HG03103 (cell line): ENCODE measurements at regions not wholly inside any gene's neighbourhood (a gene's known extent, or its start where the extent isn't known, plus 50 kb on each side); places are given as distances from the start of the nearest gene placed in this dataset.
"Not testable (repeated sequence)": the region's sequence is repeated elsewhere in the genome, so short reads cannot be mapped to it uniquely, and the experiment has no call there.

Experiments used
- ATAC-seq: cut with Tn5 transposase; IDR thresholded peaks from one replicate; pipeline ENCODE4 v1.9.1; 2021; ENCODE audit warnings: low read depth; ENCODE audit not compliant: unreplicated experiment

DNA sequence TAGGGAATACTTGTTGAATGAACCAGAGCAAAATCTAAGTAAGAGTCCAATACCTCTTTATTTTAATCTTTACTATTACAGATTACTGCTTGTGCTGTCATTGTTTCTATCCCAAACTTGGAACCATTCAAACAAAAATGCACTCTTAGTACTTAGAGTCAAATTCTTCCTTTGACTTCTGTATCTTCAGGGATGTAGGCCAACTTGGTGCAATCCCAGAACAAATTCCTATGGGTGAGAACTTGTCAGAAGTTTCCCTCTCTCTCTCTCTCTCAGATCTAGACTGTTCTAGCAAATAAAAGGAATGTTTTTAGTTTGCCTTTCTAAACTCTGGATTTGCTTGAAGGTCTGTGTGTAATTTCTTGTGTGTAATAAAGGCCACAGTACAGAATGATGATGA lies 329.0 kb upstream of the TMTC4 start:
- no peak for ATAC-seq

DNA sequence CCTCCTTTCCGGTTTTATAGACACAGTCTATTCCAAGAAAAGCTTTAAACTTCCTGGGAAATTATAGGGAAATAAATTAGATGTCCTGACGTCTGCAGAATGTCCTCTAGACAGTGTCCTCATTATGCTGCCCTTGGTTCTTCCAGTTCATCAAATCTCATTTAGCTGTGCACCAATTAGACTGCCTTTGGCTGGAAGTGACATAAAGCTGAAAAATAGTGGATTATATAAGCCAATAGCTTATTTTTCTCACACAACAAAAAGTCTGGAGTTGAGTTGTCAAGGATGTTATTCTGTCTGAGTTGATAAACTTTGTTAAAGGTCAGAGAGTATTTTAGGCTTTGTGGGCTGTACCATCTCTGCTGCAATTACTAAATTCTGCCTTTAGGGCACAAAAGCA lies 314.8 kb upstream of the TMTC4 start:
- ATAC-seq: no peak

DNA sequence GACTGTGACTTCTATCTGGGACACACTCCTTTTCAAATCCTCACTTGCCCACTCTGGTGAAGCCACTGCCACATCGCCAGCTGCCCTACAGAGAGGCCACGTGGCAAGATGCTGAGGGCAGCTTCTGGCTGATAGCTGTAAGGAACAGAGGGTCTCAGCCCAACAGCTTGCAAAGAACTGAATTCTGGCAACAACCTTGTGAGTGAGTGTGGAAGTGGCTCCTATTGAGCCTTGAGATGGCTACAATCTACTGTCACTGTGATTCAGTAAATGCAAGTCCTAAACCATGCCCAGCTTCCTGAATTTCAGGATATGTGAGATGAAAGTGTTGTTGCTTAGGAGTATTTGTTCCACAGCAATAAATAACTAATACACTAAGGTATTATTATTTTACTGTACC lies 314.3 kb upstream of the TMTC4 start:
- no peak for ATAC-seq

DNA sequence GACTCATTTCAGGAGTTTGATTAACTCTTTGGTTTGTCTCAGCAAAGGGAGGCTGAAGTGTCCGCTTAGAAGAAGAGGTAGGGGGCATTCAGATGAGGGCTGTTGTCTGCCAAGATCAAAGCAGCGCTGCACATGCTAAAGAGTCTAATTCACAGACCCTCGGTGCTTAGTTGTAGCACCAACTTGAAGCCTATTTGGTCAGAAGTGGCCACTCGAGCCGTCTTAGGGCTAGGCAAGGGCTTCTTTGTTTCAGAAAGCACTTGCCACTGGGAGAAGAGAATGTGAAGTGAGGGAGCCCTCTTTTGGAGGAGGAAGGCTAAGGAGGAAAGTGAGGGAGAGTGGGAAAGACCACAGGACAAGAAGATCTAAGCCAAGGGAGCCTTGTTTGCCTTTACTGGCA lies 313.4 kb upstream of the TMTC4 start:
- no peak for ATAC-seq

DNA sequence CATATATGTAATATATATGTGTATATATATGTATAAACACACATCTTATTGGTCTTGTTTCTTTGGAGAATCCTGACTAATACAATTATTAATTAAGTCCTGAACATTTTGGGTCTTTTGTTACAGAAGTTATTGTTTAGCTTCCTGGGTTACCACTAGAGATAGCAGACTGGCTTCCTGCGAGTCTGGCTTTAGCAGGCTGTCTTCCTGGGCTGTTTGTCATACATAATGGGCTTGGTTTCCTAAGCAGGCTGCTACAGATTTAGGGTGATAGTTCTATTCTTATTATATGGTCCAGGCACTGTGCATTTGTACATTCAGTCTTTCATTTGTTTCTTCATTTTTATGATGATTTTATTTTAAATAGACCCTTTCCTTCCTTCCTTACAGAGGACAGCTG lies 312.0 kb upstream of the TMTC4 start:
- ATAC-seq: no peak

DNA sequence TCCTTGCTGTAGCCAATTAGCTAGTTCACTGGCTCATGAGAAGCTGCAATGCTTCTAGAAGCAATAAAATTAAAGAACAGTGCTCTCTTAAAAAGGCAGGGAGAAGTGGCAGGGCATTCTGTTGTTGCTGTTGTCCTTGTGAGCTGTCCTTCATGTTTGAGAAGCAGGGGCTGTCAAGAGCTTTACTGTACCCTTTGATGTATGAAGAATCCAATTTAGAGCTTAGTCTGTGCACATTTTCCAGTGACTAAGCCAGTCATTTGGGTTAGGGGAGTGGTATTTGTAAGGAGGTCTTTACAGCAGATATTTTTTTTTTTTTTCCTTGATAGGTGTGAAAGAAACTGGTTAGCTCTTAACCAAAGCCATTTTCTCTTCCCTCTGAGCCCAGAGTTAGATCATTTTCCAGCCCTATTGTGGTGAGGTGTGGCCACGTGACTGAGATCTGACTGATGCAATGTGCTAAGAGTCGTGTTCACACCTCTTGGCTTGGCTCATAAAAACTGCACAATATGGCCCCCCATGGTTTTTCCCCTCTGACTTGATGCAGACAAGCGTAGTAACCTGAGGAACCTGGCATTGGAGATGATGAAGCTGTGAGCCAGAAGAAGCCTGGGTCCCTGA lies 309.6 kb upstream of the TMTC4 start:
- ATAC-seq: no peak

DNA sequence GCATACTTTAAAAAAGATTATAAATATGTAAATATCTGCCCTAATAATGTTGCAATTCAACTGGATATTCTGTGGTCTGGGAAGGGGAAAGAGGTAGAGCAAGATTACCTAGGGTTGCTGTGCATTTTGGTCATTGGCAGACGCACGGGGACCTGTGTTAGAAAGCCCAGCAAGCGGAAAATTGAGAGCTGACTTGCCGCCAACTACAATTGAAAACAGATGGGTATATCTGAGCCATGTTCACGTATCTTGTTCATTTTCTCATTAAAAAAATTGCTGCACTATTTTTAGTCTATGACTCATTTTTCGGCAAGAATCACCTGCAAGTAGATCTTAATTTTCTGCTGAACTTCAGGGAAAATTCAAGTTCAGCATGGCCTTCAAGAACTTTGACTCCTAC lies 308.5 kb upstream of the TMTC4 start:
- ATAC-seq: no peak

DNA sequence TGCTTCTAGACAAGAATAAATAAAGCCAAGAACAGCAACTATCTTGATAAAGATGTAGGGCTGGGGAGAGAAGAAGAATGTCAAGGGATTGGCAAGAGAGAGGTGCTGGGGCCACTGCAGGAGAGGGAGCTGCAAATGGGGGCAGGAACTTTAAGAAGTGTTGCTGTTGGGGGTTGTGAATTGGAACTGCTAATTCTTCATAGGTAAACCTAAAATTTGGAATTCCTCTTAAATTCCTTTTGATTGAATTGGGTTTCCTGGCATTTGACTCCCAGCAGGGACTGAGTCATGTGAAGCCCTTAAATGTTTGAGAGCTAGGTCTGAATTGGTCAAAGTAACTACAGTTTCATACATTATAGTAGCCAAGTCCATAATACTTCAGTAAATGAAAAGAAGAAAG lies 305.6 kb upstream of the TMTC4 start:
- no peak for ATAC-seq

DNA sequence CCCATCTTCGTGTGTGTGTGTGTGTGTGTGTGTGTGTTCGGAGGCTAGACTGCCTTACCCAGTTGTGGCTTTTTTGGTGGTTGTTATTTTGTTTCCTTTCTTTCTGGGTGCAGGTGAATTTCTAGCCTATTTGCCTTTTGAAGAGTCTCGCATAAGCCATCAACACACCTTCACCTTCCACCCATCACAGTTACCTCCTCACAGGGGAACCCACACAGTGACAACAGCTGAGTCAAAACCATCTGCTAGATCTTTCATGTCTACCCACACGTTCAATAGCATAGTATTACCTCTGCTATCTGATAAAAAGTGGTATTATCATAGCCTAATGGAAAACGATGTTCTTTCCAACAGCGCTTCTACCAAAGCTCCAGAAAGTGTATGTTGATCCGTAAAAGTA lies 303.2 kb upstream of the TMTC4 start:
- ATAC-seq: no peak

DNA sequence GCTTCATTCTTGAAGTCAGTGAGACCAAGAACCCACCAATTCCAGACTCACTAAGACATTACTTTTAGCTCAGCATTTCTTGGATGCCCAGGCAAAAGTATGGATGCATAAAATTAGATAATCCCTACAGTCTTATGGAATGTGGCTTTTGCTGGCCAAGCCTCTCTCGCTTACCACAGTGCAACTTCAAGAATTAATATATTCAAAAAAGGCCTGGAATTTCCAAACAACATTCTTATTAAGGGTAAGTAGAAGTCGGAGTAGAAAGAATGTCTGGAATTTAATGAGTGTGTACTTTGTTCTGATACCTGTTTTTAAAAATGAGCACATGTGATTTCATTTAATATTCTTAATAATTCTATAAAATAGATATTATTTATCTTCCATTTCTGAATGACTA lies 302.4 kb upstream of the TMTC4 start:
- no peak for ATAC-seq

DNA sequence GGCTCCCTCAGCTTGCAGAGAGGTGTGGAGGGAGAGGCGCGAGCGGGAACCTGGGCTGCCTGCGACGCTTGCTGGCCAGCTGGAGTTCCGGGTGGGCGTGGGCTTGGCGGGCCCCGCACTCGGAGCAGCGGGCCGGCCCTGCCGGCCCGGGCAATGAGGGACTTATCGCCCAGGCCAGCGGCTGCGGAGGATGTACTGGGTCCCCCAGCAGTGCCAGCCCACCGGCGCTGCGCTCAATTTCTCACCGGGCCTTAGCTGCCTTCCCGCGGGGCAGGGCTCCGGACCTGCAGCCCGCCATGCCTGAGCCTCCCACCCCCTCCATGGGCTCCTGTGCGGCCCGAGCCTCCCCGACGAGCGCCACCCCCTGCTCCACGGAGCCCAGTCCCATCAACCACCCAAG lies 301.1 kb upstream of the TMTC4 start:
- not testable (repeated sequence) for ATAC-seq

DNA sequence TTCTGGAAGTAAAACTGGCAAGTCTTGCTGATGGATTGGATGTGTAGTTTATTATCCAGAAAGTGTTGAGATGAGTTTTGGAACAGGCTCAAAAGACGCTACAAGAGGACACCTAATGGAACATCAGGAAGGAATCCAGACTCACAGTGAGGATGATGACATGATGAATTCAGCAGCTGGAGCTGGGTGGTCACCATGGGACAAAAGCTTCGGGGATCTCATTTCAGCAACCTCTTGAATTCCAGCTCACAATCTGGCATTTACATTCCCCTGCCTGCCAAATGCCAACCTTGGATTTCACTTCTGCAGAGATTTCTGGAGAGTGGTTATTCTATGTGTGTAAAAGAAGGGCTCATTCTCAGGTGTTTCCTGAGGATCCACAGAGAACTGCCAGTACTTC lies 288.0 kb upstream of the TMTC4 start:
- ATAC-seq: no peak

DNA sequence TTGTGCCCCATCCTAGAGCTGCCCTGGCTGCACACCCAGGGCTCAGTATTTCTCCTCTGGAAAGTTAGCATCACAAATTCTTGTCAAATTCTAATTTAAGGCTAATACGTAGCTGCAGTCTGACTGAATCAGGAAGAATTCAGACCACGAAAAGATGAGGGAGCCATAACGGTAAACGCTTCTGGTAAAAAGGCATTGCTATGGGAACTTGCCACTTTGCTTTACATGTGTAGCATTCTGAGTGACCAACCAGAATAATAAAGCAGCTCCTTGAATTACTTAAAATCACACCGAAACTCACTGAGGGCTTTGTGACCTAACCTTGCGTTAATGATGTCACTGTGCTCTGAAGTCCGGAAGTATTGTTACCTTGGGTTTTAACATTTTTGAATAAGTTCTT lies 286.6 kb upstream of the TMTC4 start:
- ATAC-seq: no peak

DNA sequence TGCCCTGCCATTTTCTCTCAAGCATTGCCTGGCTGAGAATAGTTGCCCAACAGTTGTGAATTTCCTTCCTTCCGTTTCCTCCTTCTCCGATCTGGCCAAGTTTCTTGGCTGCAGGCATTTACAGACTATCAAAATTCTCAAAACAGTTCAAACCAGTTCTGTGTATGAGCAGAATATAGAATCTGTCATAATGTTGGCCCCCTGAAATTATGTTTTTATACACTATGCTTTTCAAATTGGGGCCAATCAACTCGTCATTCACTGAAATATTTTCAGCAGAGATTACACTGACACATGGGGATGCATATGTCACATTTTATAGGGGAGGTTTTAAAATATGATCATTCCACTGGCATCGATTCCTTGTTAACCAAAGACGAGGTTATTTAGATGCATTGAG lies 284.2 kb upstream of the TMTC4 start:
- ATAC-seq: no peak

DNA sequence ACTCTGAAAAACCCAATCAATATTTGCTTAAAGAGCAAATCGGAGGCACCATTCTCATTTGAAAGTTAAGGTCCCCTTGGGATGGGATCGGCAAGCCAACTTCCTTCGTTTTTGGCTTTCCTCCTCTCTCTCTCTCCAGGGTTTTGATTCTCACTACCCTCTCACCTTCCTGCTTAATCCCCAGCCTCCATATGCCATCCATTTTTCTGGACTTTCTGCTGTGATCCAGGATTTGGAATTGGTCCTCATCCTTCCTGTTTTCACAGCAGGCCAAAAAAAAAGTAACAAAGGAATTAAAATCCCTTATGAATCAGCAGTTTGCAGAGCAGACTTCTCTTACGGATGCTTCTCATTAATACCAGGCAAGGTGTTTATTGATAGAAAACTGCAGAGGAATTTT lies 283.1 kb upstream of the TMTC4 start:
- ATAC-seq: no peak

DNA sequence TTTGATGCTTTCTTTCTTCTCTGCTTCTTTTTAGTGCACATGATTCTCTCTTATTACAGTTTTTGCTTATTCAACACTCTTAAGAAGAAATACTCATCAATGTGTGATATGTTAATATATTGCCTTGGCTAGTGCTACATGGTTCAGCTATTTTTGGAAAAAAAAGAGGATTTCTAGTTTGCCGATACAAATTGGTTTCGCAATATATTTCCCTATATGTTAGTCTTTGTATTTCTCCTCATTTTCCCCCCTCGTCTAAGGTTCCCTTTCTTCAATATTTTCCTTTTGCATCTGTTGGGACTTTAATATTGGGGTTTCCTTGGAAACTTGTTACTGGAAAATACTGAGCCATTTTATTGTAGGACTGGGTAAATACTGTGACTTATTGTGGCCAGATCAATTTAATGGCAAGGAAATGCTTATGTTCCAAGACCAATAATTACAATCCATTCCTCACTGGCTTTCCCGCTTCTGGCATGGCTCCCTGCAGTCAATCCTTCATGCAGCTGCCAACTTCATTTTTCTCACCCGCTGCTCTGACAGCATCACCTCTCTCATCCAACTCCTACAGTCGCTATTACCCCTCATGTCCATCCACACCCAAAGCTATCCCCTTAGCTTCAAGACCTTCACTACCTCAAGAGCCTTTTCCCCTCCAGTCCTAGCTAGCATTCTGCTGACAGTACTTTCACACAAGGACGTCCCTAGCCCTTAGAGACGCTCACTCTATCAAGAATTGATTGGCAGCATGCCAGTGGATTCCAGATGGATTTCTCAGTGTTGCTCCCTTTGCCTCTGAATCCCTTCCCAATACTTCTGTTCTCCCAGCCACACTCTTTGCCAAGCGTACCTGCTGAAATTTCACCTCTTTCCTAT lies 280.1 kb upstream of the TMTC4 start:
- no peak for ATAC-seq

DNA sequence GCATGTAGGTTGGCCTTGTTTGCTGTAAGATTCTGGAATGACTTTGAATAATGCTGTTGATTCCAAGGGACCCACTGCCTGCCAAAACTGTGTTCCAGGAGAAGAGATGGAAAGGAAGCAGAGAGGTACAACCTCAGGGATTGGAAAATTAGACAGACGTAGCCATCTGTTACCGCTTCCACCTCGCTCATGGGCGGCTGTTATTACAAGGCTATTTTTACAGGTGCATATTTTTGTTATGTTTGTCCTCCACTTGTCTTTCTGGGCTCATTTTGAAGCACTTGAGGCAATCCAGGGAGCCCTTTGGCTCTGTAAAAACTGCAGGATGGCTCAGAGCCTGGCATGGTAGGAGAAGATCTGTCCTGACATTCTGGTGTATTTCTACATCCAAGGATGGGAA lies 276.4 kb upstream of the TMTC4 start:
- no peak for ATAC-seq

DNA sequence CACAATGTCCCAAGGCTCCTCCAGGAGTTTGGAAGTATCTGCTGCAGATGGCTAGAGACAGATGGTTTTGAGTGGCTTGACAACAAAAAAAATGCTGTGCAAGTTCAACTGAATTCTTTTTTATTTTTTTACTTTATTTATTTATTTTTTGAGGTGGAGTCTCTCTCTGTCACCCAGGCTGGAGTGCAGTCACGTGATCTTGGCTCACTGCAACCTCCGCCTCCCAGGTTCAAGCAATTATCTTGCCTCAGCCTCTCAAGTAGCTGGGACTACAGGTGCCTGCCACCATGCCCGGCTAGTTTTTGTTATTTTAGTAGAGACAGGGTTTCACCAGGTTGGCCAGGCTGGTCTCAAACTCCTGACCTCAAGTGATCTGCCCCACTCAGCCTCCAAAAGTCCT lies 274.3 kb upstream of the TMTC4 start:
- not testable (repeated sequence) for ATAC-seq

DNA sequence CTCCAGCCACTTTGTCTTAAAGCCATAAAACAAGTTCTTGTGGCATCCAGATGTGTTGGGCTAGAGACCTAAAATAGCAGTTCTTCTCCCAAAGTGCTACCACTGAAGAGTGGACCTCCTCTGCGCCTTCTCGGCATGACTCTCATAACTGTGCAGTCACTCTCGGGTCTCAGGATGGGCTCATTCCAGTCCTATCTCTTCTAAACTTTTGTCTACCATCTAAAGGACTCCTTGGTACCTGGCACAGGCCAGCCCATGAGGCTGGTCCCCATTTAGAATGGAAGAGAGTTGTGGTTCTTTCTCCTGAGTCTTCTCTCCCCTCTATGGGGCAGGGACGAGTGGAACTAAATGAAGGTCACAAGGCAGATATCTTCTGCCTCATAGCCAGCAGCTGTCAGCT lies 272.0 kb upstream of the TMTC4 start:
- no peak for ATAC-seq

DNA sequence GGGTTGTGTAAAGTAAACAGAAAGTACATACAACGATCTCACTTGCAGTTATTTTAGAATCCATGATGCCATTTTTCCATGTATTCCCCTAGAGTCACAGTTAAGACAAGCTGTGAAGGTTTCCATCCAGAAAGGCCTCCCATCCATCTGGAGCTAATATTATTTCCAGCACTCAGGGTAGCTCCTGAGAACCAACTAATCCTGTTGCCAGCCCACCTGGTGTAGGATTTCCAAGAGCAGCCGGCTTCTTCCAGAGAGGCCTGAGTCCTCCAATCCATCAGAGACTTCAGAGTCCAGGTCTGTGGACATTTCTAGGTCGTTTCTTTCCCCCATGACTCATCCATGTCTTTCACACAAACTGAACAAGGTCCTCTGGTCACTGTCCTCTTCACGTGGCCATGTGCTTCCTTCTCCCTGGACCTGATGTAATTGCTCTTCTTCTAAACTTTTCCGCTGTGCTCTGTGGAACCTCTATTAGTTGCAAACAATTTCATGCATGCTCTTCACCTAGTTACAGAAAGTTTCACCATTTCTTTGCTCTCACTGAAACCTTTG lies 270.3 kb upstream of the TMTC4 start:
- no peak for ATAC-seq

DNA sequence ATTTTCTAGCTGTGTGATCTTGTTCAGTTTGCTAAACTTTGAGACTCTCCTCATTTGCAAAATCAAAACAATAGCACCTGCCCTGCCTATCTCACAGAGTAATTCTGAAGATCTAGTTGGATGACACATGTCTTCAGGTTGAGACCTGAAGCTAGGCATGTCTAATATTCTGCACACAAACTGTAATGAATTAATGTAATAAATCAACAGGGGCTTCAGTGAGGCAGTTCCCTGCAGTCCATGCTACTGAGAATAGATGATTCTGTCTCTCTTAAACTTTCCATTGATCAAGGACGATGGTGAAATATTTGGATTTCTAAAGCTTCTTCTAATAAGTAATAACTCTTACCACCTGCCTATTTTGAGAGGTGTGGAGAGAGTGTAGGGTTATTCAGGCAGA lies 268.1 kb upstream of the TMTC4 start:
- no peak for ATAC-seq
